Ishikawa (cell line): ENCODE measurements at regions not wholly inside any gene's neighbourhood (a gene's known extent, or its start where the extent isn't known, plus 50 kb on each side); places are given as distances from the start of the nearest gene placed in this dataset.

Experiments
- CEBPB ChIP-seq: IDR thresholded peaks from 2 replicates; pipeline ENCODE4 v1.6.1; 2012
- CREB1 ChIP-seq: IDR thresholded peaks from 2 replicates; pipeline ENCODE4 v1.6.1; 2012; ENCODE audit warnings: low read depth
- RAD21 ChIP-seq: IDR thresholded peaks from 2 replicates; pipeline ENCODE4 v1.6.1; 2012; ENCODE audit warnings: low read depth
- TAF1 ChIP-seq: IDR thresholded peaks from 2 replicates; pipeline ENCODE4 v1.6.1; 2012; ENCODE audit warnings: low read depth, mild to moderate bottlenecking
- TF ChIP-seq, protein P1 (sequence below): IDR thresholded peaks from 2 replicates; pipeline ENCODE4 v1.6.1; 2012
- TF ChIP-seq, protein P2 (sequence below): IDR thresholded peaks from 2 replicates; pipeline ENCODE4 v1.6.1; 2012

DNA sequence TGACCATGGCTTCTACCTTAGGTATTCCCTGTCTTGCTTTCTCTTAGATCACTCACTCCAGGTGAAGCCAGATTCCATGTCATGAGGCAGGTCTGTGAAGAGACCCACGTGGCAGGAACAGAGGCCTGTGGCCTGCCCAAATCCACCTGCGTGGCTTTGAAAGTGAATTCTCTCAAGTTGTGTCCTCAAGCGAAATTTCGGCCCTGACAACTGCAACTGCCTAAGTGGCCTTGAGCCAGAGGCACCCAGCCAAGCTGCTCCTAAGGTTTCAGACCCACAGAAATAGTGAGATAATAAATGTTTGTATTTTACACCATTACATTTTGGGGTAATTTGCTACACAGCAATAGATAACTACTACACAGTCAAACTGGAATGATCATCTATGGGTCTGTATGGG, 497.9 kb downstream of the XYLT1 start:
- no peak for TF ChIP-seq CEBPB
- no peak for TF ChIP-seq RAD21
- no peak for TF ChIP-seq TAF1
- TF ChIP-seq, protein P1, sequence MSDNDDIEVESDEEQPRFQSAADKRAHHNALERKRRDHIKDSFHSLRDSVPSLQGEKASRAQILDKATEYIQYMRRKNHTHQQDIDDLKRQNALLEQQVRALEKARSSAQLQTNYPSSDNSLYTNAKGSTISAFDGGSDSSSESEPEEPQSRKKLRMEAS, result no peak
- TF ChIP-seq CREB1, result no peak
- TF ChIP-seq, protein P2, sequence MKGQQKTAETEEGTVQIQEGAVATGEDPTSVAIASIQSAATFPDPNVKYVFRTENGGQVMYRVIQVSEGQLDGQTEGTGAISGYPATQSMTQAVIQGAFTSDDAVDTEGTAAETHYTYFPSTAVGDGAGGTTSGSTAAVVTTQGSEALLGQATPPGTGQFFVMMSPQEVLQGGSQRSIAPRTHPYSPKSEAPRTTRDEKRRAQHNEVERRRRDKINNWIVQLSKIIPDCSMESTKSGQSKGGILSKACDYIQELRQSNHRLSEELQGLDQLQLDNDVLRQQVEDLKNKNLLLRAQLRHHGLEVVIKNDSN, result no peak
